Ovary (tissue), 3 donors: ENCODE measurements at regions not wholly inside any gene's neighbourhood (a gene's known extent, or its start where the extent isn't known, plus 50 kb on each side); places are given as distances from the start of the nearest gene placed in this dataset.

Source experiments
- CTCF ChIP-seq, 3 donors: fragments of 450-650 bp in 2 of 3; fragments of 200-600 bp in 1 of 3; IDR thresholded peaks; one replicate each; pipeline versions ENCODE4 v1.5.1 to v1.8.0; 2016 to 2022; ENCODE audit warnings: antibody characterized with exemption in 3 of 3, mild to moderate bottlenecking in 1 of 3
- POLR2A ChIP-seq: fragments of 450-650 bp; IDR thresholded peaks from one replicate; pipeline ENCODE4 v1.6.1; 2017; ENCODE audit warnings: antibody characterized with exemption, mild to moderate bottlenecking, moderate library complexity
- donor health status: DM: no; HTN: no; CAD: no.

- TF ChIP-seq CTCF (IDR thresholded peaks at IDR 0.05) (no peak), POLR2A (no peak)
These were observed 874.9 kb downstream of the EFNB2 start for GRCh38 chr13:105660561-105660960.
